Skin of body (tissue), 1 donor: ENCODE measurements at regions not wholly inside any gene's neighbourhood (a gene's known extent, or its start where the extent isn't known, plus 50 kb on each side); places are given as distances from the start of the nearest gene placed in this dataset.

Experiments used
- DNase-seq: peaks from one replicate; lab custom pipeline; 2025; lab: John Stamatoyannopoulos, UW

DNA sequence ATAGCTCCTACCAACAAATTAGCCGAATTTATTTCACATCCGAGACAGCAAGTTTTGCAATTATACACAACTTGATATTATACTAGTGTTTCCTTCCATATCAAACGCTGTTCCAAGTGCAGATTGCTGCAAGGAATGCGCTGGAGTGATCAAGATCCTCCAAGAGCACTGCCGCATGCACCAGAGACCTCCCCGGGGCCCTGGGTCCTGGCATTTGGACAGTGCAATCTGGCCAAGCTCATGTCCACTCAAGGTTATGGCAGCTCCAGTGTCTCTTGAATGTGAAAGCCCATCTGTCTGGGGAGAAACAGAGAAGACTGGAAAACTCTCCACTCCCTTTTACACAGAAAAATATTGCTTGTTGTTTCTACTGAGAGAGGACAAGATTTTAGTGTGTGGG is 111.9 kb downstream of the HSPH1 start:
- no peak for DNase-seq

DNA sequence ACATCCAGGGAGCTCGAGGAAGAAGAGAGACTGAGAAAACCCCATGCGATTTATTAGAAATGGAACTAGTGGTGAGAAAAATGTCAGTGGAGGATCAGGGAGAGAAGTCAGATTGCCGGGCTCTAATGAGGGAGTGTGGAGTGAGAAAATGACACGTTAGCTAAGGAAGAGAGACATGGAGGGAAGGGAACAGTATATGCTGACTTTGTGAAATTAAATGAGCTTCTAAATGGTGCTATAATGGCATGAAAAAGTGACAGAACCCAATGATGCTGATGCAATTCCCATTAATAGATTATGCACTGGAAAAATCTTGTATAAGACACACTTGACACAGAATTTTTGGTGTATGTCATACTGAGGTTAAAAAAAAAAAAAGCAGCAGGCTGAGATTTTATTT is 112.6 kb downstream of the HSPH1 start:
- no peak for DNase-seq

DNA sequence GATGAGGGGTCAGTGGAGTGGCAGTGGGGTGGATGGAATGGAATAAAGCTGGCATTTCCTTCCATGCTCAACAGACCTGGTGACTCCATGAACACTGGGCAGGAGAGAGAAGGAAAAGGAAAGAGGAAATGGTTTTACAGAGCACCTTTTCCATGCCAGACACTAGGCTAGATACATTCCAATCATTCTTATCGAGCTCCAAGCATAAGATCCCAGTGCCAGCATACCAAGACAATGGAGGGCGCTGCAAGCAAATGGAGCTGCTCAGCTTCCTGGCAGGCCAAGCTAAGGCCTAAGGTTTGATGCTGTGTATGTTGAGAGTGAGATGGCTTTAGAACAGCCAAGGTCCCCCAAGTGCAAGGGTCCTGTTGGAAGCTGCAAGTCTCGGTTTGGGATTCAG is 113.2 kb downstream of the HSPH1 start:
- DNase-seq = no peak

DNA sequence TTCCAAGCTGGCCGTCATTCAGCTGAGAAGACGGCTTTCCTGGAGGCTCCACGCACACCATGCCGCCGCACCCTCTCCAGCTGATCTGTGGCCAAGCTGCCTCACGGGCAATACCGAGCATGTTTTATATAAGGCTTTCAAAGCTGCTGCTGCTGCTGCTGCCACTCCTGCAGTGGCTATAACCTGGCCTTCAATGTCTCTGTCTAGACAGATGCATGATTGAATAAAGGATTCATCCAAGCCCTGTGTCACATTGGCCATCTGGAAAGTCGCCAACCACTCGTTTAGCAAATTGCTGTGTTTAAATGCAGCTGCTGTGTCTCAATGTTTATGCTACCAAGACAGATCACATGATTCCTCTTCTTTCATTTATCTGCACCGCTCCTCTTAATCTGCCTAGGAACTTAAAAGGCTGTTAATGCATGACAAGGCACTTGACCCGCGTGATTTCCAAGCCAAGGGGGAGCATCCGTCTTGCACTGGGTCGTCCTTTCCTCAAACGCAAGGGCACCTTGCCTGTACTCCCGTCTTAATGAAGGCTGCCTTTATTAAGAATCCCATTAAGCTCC is 114.3 kb downstream of the TEX26 start:
- peak; percentile 37 for DNase-seq

DNA sequence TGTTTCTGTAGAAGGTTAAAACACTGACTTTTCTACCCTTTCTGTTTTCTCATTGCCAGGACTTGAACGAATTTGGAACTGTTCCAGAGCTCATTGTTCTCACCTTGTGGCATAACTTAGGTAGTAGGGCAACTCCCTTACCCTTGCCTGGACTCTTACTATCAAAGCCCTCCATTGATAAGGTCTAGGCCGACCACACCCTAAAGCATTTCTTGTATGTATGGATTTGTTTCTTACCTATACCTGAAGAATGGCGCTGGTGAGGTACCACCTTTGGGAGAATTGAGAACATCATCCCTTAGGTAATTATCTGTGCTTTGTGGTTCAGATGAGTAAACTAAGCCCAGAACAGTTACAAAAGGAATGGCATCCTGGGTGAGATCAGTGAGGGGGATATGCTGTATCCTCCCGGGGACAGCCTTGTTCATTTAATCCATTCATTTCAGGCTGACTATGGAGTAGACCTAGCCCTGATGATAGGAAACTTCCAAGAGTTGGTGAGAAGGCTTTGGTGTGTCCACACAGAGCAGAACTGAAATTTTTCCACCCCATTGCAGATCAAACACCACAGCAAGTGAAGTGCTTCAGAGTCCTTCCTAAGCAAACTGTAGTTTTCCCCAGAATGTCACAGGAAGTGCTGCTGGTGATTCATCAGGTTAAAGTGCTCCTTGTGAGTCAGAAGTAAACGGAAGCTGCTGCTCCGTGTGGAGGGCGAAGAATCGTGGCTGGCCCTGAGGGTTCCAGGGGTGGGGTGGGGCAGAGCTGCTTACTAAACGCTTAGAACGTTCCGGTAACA is 113.0 kb downstream of the TEX26 start:
- DNase-seq = no peak

DNA sequence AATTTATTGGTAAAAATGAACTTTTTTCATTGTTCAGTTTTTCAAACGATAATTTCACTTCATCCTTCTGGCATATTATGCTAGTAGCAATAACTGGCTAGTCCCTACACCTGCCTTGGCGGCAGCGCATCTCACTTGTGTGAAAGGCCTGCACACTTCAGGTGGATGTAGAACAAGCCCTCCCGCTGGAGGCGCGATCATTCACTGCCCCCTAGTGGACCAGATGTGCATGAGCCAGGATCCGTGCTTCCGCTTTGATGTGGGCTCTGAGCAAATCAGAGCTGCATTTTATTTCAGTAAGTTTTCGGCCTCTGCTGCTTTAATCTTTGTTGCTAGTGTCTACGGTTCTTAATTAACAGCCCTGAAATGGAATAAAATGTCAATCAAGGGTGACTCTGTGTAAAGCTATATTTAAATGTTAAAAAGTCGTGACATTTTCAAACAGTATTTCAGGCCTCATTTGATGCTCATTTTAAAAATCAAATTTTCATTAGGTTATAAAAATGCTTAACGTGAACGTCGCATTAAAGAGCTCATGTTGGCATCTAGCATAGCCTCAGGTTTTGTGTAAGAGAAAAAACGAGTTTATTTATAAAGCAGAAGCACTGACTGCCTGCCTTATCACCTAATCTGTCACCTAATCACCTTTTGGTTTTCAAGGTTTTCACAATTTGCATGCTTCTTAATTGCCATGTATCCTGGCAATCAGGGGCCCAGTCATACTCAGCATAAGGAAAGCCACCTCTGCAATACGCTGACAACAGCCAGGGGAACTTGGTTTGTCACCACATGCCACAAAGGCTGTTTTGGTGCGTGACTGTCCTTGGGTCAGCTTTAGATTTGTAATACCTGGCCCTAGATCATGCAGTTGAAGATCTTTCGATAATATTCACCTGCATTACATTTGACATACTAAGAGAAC is 112.2 kb downstream of the TEX26 start:
- DNase-seq = peak; percentile 78

DNA sequence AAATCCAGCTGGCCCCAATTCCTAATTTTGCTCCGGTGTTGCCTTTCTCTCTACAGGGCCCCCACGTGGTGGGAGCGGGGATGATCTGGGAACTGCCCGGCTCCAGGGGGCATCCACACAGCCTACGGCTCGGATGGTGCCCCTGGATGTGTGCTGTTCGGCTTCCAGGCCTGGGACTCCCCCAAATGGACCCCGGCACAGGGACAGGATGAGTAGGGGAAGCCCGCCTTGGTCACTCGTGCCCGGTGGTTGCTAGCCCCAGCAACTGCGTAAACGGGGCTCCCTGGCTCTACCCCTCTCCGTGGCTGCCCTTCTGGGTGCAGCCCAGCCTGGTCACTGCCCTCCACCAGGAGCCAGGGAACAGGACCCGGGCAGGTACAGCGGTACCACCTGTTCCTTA is 111.5 kb downstream of the TEX26 start:
- DNase-seq = no peak

DNA sequence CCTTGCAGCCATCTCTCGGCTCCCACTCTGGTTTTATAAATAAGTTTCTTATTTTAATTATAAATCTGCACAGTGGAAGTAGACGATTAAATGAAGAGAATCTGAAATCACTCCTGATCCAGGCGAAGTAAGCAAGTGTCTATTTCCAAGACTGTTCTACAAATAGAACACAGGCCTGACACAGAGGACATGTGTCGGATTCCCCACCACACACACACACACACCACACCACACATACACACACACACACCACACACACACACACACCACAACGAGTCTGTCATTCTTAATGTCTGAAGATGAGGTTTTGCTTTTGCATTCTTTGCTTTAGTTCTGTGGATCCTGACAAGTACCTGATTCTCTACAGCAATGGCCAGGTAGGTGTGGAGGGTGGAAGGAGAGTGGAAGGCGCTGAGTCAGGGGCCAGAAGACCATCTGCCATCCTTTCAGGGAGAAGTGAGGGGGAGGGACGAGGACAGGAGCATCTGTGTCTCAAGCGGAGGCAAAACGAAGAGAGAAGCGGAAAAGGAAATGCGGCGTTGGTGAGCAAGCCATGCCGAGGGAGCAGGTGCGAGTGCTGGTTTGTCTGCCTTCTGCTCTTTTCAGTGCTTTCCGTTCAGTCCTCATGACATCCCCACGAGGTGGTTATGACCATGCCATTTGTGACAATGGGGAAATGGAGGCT is 110.2 kb downstream of the TEX26 start:
- DNase-seq = no peak

DNA sequence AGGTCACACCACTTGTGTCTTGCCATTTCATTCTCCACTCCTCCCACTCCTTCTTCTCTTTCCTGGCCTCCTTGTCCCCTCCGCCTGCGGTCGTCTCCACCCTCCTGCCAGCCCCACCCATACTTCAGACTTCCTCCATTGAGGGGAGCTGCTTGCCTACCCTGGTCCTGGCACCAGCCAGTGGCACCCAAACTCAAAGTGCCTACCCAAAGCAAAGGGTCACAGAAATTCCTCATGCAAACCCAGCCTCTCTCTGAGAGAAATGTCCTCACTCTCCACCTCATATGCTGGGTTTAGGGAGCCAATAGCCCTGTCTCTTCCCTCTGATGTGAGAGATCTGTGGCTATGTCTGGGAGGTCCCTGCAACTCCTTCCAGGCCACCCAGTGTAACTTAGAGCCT is 109.6 kb downstream of the TEX26 start:
- DNase-seq = no peak

DNA sequence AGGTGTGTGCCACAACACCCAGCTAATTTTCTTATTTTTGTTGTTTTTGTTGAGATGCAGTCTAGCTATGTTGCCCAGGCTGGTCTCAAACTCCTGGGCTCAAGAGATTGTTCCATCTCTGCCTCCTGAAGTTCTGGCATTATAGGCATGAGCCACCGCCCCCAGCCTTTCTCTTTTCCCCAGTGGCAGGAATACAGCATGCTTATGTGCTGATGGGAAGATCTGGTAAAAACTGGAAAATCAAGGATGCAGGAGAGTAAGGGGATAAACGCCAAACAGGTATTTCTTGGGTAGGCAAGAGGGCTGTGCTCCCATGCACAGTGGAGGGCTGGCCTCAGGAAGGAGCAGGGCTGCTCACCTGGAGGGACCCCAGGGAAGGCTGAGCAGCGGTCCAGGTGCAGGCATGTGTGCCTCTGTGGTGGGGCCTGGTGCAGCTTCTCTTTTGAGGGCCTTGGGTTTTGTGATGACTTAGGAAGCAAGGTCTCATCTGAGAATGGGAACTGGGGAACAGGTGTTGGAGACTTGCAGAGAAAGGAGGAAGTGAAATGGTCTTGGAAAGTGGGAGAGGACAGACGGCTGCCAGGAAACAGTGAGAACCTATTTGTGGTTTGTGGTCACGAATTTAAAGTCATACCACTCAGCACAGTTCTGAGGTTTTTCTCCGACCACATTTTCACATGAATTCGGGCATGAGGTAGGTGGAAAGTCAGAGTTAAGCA is 106.5 kb downstream of the TEX26 start:
- DNase-seq = no peak

DNA sequence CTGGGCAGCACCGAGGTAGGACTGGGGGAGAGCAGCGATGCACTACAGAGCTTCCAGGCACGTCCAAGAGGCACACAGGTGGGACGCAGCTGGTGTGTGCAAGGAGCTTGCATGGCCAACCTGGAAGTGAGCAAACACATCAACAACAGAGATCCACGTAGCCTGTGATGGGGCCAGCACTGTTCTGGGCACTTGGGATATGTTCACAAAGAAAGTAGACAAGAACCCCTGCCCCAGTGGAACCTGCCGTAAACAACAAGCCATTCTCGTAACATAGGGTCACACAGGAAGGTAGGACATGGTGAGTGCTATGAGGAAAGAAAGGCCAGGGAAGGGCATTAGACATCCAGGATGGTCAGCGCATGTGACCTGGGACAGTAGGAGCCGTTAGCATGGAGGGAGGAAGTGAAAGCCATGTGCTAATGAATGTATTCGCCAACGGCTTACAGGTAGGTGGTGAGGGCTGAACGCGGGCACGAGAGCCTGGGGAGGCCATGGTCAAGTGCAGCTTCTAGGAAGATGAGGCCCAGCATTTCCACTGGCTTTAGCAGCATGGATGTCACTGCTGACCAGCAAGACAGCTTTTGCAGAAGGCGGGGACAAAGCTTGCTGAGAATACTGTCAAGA is 105.5 kb downstream of the TEX26 start:
- no peak for DNase-seq

DNA sequence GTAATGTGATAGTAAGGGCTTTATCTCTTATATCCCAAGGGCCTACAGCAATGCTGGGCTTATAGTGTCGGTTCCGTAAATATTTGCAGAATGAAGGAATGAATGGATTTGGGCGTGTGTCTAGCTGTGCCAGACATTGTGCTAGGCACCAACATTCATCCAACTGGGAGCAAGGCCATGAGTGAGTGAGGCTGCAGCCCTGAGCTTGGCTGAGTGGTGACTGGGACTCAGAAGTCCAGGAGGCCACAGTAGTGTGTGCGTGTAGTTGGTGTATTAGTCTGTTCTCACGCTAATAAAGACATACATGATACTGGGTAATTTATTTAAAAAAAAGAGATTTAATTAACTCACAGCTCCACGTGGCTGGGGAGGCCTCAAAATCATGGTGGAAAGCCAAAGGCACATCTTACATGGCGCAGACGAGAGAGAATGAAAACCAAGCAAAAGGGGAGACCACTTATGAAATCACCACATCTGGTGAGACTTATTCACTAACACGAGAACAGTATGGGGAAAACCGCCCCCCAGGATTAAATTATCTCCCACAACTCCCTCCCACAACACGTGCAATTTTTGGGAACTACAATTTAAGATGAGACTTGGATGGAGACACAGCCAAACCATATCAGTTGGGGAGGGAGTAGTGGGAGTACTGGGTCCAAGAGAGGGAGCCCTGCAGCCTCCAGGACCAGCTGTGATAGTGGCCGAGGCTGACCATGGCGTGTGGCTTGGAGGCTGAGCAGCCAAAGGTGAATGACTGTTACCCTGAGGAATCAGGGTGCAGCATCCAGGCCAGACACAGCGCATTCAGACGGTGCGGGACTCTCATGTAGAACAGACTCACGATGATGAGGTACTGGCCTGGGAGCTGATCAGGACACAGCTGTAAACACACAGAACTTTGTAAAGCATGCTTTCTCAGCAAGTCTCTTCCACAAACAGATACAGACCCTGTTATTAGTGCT is 104.6 kb downstream of the TEX26 start:
- peak; percentile 80 for DNase-seq

DNA sequence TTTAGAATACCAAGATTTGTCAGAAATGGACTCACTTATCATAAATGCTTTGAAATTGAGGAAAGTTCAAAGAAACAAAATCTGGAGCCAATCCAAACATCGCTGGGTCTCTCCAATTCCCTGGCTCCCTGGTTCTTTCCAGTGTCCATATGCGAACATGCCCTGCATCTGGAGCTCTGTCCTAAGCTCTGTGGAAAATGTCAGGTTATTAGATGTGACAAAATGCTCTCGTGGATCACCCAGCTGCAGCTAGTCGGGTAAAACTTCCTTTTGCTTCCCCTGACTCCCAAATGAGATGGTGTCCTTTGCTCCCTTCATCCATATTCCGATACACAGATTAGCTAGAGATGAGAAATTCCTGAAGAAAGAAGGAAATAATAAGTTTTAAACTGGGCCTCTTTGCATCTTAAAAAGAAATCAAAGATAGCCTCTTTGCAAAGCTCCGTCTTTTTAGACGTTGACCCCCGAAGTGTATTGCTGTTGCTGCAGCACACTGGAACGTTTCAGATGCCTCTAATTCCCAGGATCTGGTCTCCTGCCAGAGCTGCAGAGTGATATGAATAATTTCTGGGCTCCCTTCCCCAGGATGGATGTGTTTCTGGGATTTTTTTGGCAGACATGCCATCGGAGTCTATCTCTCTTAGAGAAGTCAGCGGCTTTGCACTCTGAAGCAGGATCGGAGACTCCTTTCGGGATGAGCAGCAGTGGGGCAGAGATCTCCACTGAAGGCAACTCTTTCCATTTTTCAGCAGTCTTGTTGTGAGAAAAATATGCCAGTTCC is 102.9 kb downstream of the TEX26 start:
- peak; percentile 80 for DNase-seq

DNA sequence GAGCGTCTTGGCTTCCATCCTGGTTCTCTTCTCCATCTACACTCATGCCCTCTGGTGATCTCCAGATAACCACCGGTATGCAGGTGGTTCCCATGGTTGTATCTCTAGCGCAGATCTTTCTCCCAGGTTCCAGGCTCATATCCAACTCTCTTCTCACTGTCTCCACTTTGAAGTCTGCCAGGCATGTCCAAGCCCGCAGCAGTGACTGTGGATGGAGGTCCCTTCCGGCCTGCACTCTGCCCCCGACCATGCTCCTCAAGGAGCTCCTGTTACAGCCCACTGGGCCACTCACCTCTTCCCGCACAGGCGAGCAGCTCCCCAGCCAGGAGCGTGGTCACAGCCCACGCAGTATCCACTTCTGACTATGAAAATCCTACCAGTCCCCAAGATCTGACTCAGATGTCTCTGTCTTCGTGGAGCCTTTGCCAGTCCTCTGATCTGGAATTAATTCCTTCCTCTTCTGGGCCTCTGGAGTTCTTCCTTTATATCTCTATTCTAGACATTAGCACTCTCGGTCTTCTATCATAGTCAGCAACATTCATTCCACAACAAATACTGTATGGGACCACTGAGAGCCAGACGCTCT is 100.2 kb downstream of the TEX26 start:
- peak; percentile 27 for DNase-seq

DNA sequence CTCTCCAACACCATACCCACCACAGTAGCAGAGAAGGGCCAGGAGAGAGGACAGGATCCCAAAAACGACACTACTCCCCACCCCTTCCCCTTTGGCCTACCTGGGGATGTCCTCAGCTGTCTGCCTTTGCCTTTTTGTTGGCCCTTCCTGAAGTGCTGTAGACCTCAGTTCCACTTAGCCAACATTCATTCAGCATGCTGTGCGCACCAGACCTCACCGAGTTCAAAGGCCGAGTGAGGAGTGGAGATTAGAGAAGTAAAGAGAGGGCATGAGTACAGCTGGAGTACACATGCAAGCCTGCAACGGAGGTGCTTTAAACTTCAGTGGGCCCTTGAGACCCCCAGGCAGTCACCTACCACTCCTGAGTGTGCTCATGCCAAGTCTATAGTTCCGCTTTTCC is 99.0 kb downstream of the TEX26 start:
- no peak for DNase-seq

DNA sequence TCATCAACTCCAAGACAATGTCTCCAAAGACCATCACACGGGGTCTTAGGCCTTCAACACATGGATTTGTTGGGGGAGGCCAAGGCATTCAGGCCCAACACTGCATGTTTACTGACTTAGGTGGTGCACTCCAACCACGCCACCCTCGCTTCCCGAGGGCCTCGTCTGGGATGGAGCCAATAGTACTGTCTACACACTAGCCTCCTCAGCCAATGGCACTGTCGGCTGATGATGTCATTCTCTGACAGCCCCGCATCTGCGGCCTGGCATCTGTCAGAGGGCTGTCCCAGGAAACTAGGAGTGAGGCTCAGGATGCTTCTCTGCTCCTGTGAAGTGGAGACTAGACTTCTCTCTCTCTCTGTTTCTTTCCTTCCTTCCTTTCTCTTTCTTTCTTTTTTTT is 96.6 kb downstream of the TEX26 start:
- no peak for DNase-seq

DNA sequence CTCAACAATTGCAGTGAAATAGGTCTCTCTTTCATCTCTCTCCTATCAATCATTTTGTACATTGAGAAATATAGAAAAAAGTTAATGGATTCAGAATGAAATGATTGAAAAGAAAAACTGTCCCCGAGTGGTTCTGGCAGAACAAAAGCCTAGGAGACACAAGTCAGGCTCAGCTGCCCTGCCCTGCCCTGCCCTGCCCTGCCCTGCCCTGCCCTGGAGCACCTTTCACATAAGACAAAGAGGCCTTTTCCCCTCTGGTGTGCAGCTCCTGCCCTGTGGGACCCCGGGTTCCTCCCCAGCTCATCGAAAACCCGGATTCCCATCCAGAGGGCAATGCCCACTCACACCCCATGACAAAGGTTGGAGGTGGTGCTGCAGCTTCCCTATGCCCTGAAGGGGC is 94.7 kb downstream of the TEX26 start:
- DNase-seq = no peak
